Adrenal gland (tissue), 5 donors: ENCODE measurements at regions not wholly inside any gene's neighbourhood (a gene's known extent, or its start where the extent isn't known, plus 50 kb on each side); places are given as distances from the start of the nearest gene placed in this dataset.

ENCODE experiments used
- POLR2A ChIP-seq, 2 donors: fragments of 450-650 bp; IDR thresholded peaks; one replicate each; pipeline ENCODE4 v1.6.1; 2017; ENCODE audit warnings: antibody characterized with exemption in 2 of 2, mild to moderate bottlenecking in 2 of 2, moderate library complexity in 1 of 2
- TF ChIP-seq, protein P1 (sequence below), 6 experiments: fragments of 450-650 bp in 4 of 6; fragments of 200-600 bp in 2 of 6; sonication (generic) in 1 of 6; IDR thresholded peaks; 1 replicate in 5 of 6; 2 replicates in 1 of 6; pipeline versions ENCODE4 v1.5.1 to v1.8.0; 2016 to 2021; ENCODE audit warnings: antibody characterized with exemption in 6 of 6, mild to moderate bottlenecking in 2 of 6, moderate library complexity in 1 of 6
- donor health status: DM: no; HTN: no; CAD: no.

DNA sequence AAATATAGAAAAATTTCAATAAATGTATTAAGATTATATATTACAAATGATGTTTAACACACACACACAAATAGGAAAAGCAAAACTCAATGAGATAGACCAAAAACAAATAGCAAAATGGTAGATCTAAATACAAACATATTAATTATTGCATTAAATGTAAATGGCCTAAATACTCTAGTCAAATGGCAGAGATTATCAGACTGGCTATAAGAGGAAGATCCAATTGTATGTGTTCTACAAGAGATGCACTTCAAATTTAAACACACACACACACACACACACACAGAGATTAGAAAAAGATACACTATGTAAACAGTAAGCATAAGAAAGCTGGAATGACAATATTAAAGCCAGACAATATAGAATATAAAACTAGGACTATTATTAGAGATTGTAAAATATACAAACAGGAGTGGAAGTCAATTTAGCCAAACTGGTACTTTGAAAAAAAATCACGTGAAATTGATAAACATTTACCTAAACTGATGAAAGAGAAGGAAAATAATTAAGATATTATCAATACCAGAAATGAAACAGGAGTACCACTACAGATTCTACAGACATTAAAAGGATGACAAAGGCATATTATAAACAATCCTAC lies 150.5 kb downstream of the TBXT start:
- TF ChIP-seq, protein P1, sequence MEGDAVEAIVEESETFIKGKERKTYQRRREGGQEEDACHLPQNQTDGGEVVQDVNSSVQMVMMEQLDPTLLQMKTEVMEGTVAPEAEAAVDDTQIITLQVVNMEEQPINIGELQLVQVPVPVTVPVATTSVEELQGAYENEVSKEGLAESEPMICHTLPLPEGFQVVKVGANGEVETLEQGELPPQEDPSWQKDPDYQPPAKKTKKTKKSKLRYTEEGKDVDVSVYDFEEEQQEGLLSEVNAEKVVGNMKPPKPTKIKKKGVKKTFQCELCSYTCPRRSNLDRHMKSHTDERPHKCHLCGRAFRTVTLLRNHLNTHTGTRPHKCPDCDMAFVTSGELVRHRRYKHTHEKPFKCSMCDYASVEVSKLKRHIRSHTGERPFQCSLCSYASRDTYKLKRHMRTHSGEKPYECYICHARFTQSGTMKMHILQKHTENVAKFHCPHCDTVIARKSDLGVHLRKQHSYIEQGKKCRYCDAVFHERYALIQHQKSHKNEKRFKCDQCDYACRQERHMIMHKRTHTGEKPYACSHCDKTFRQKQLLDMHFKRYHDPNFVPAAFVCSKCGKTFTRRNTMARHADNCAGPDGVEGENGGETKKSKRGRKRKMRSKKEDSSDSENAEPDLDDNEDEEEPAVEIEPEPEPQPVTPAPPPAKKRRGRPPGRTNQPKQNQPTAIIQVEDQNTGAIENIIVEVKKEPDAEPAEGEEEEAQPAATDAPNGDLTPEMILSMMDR (IDR thresholded peaks at IDR 0.05), result no peak
- TF ChIP-seq POLR2A (IDR thresholded peaks at IDR 0.05), result no peak
